CD14-positive monocyte (primary cell): ENCODE measurements at regions not wholly inside any gene's neighbourhood (a gene's known extent, or its start where the extent isn't known, plus 50 kb on each side); places are given as distances from the start of the nearest gene placed in this dataset.
"Not testable (repeated sequence)": the region's sequence is repeated elsewhere in the genome, so short reads cannot be mapped to it uniquely, and the experiment has no call there.

Experiments
- DNase-seq, 3 donors: peaks; one replicate each; pipeline ENCODE4 v3.0.0-alpha.2; 2011 to 2022
- H2AFZ ChIP-seq: 2 replicates; pipeline ENCODE4 v1.6.0; 2012; ENCODE audit warnings: mild to moderate bottlenecking, low read depth, low read length, inconsistent platforms; ENCODE audit not compliant: insufficient read depth, poor library complexity, severe bottlenecking
- H3K27ac ChIP-seq, 2 donors: 1 replicate in 1 of 2; 2 replicates in 1 of 2; pipeline ENCODE4 v1.5.1; 2012 to 2013; ENCODE audit warnings: low read length in 2 of 2, control low read depth in 1 of 2, inconsistent platforms in 1 of 2, low read depth in 1 of 2, mild to moderate bottlenecking in 1 of 2
- H3K27me3 ChIP-seq, 2 donors: one replicate each; pipeline versions ENCODE4 v1.6.0 to v1.6.1; 2011 to 2013; ENCODE audit warnings: low read length in 2 of 2; ENCODE audit not compliant: control insufficient read depth in 2 of 2, insufficient read depth in 2 of 2
- H3K36me3 ChIP-seq, 2 donors: replicated peaks in 1 of 2; 1 replicate in 1 of 2; 2 replicates in 1 of 2; pipeline versions ENCODE4 v1.5.1 to v1.6.1; 2012 to 2013; ENCODE audit warnings: low read length in 2 of 2, control low read depth in 1 of 2, inconsistent platforms in 1 of 2, mild to moderate bottlenecking in 1 of 2; ENCODE audit not compliant: insufficient read depth in 2 of 2, control insufficient read depth in 1 of 2
- H3K4me1 ChIP-seq, 2 donors: 1 replicate in 1 of 2; 2 replicates in 1 of 2; pipeline versions ENCODE4 v1.5.1 to v1.6.1; 2012 to 2013; ENCODE audit warnings: low read length in 2 of 2, control low read depth in 1 of 2, inconsistent platforms in 1 of 2, mild to moderate bottlenecking in 1 of 2, moderate library complexity in 1 of 2; ENCODE audit not compliant: insufficient read depth in 2 of 2, control insufficient read depth in 1 of 2
- H3K4me2 ChIP-seq: replicated peaks from 2 replicates; pipeline ENCODE3; 2012; ENCODE audit warnings: low read length, moderate library complexity, mild to moderate bottlenecking; ENCODE audit not compliant: poor library complexity, severe bottlenecking; ENCODE audit errors: extremely low read depth
- H3K4me3 ChIP-seq, 3 experiments: fragments of 200-600 bp in 1 of 3; sonication (generic) in 1 of 3; replicated peaks in 1 of 3; 1 replicate in 2 of 3; 2 replicates in 1 of 3; pipeline ENCODE4 v1.5.1; 2011 to 2013; ENCODE audit warnings: low read length in 3 of 3, mild to moderate bottlenecking in 3 of 3, control low read depth in 2 of 3, low read depth in 2 of 3, inconsistent platforms in 1 of 3, moderate library complexity in 1 of 3
- H3K79me2 ChIP-seq: 2 replicates; pipeline ENCODE4 v1.6.0; 2012; ENCODE audit warnings: mild to moderate bottlenecking, control low read depth, inconsistent platforms, low read length, moderate library complexity; ENCODE audit not compliant: insufficient read depth
- H3K9ac ChIP-seq: 2 replicates; pipeline ENCODE4 v1.6.0; 2017; ENCODE audit warnings: low read length, mild to moderate bottlenecking; ENCODE audit not compliant: insufficient read depth, poor library complexity, severe bottlenecking
- H3K9me3 ChIP-seq, 2 donors: replicated peaks in 1 of 2; 1 replicate in 1 of 2; 2 replicates in 1 of 2; pipeline versions ENCODE4 v1.5.1 to v1.6.1; 2012 to 2013; ENCODE audit warnings: low read length in 2 of 2, control low read depth in 1 of 2; ENCODE audit not compliant: control insufficient read depth in 1 of 2, insufficient read depth in 1 of 2
- H4K20me1 ChIP-seq: 2 replicates; pipeline ENCODE4 v1.6.0; 2012; ENCODE audit warnings: mild to moderate bottlenecking, low read length, control low read depth, moderate library complexity; ENCODE audit not compliant: insufficient read depth
- H3K27ac Mint-ChIP-seq, 7 donors: one replicate each; pipeline ENCODE4 v1.8.0; 2020; ENCODE audit warnings: mild to moderate bottlenecking in 7 of 7, mixed read lengths in 7 of 7, moderate library complexity in 6 of 7, inconsistent platforms in 2 of 7
- H3K27me3 Mint-ChIP-seq, 3 donors: one replicate each; pipeline ENCODE4 v1.8.0; 2021 to 2022; ENCODE audit warnings: low read depth in 3 of 3, mild to moderate bottlenecking in 3 of 3, mixed read lengths in 3 of 3, moderate library complexity in 3 of 3, inconsistent platforms in 1 of 3
- H3K36me3 Mint-ChIP-seq, 2 donors: one replicate each; pipeline ENCODE4 v1.8.0; 2020; ENCODE audit warnings: mixed read lengths in 2 of 2, inconsistent platforms in 1 of 2, mild to moderate bottlenecking in 1 of 2
- H3K4me1 Mint-ChIP-seq: one replicate; pipeline ENCODE4 v1.8.0; 2020; ENCODE audit warnings: mild to moderate bottlenecking, mixed read lengths
- H3K4me3 Mint-ChIP-seq, 2 donors: one replicate each; pipeline ENCODE4 v1.8.0; 2020; ENCODE audit warnings: mild to moderate bottlenecking in 2 of 2, mixed read lengths in 2 of 2, moderate library complexity in 1 of 2
- H3K9me3 Mint-ChIP-seq, 7 donors: one replicate each; pipeline ENCODE4 v1.8.0; 2020 to 2022; ENCODE audit warnings: mixed read lengths in 7 of 7, mild to moderate bottlenecking in 6 of 7, moderate library complexity in 6 of 7, inconsistent platforms in 2 of 7
- CTCF ChIP-seq: fragments of 200-600 bp; IDR thresholded peaks from one replicate; pipeline ENCODE4 v1.8.0; 2022; ENCODE audit warnings: antibody characterized with exemption, mild to moderate bottlenecking
- WGBS: methylation state at CpG from one replicate; pipeline ENCODE4 v1.1.5; 2013; ENCODE audit warnings: missing lambda C conversion rate; ENCODE audit not compliant: insufficient coverage; 5-methylcytosine and 5-hydroxymethylcytosine counted together
- intact Hi-C, 2 donors: fragments of 100-400 bp; cut with micrococcal nuclease; formaldehyde crosslinking; loops; one replicate each; pipeline versions ENCODE4 v1.15.0 to v1.15.1; 2023

GRCh38 chr5:154701181-154701580 is 54.0 kb upstream of the LARP1 start:
- Mint-ChIP-seq H3K27ac (no peak overlapping the region), H3K4me3 (no peak overlapping the region), H3K9me3 (peaks cover 0 to 2% (median 0%) of the 10 kb centered on the region in 7 donors), H3K27me3 (peaks cover 2 to 6% (median 2%) of the 10 kb centered on the region in 3 donors), H3K4me1 (peaks cover 2% of the 10 kb centered on the region), H3K36me3 (no peaks in the 10 kb centered on the region)
- Histone ChIP-seq H3K9me3 (no peaks in the 10 kb centered on the region), H3K36me3 (no peaks in the 10 kb centered on the region), H3K4me1 (no peaks in the 10 kb centered on the region), H3K27ac (no peak overlapping the region), H4K20me1 (no peaks in the 10 kb centered on the region), H3K9ac (no peak overlapping the region), H3K27me3 (no peaks in the 10 kb centered on the region), H3K4me2 (no peak overlapping the region), H3K79me2 (no peaks in the 10 kb centered on the region), H2AFZ (no peak overlapping the region), H3K4me3 (no peak overlapping the region)
- TF ChIP-seq CTCF = no peak
- intact Hi-C loops = no loop called here
- WGBS = 70% methylated on average over 2 of the region's 3 CpGs
- no peak for DNase-seq

GRCh38 chr5:154700289-154700928 is 54.8 kb upstream of the LARP1 start:
- H3K4me1 ChIP-seq, H3K9me3 Mint-ChIP-seq, H3K4me1 Mint-ChIP-seq, H3K9ac ChIP-seq, H3K27ac ChIP-seq, H3K4me3 ChIP-seq, H3K9me3 ChIP-seq, DNase-seq, H3K79me2 ChIP-seq, H3K27ac Mint-ChIP-seq, H3K27me3 ChIP-seq, H3K36me3 Mint-ChIP-seq, H3K27me3 Mint-ChIP-seq, H3K36me3 ChIP-seq, H3K4me3 Mint-ChIP-seq, H4K20me1 ChIP-seq, H2AFZ ChIP-seq, intact Hi-C loops, H3K4me2 ChIP-seq: not testable (repeated sequence)
- WGBS = 97% methylated on average over 6 of the region's 10 CpGs
